ENCODE measurements at regions not wholly inside any gene's neighbourhood (a gene's known extent, or its start where the extent isn't known, plus 50 kb on each side); places are given as distances from the start of the nearest gene placed in this dataset.

GRCh38 chr1:103248417-103249102 lies 140.2 kb upstream of the COL11A1 start:
- TF ChIP-seq CTCF (IDR thresholded peaks at IDR 0.05) (no peak), EZH2 (IDR thresholded peaks at IDR 0.05) (no peak), EZH2phosphoT487 (IDR thresholded peaks at IDR 0.05) (no peak)

All from neural progenitor cell (in vitro differentiated cells).